ENCODE measurements at regions not wholly inside any gene's neighbourhood (a gene's known extent, or its start where the extent isn't known, plus 50 kb on each side); places are given as distances from the start of the nearest gene placed in this dataset.

GRCh38 chr4:14035076-14035475 lies 407.6 kb upstream of the BOD1L1 start:
- TF ChIP-seq CTCF (IDR thresholded peaks at IDR 0.05): no peak
- no peak for TF ChIP-seq POLR2A (IDR thresholded peaks at IDR 0.05)

Data from tibial nerve (tissue), 3 donors.